ENCODE measurements at regions not wholly inside any gene's neighbourhood (a gene's known extent, or its start where the extent isn't known, plus 50 kb on each side); places are given as distances from the start of the nearest gene placed in this dataset.

DNA sequence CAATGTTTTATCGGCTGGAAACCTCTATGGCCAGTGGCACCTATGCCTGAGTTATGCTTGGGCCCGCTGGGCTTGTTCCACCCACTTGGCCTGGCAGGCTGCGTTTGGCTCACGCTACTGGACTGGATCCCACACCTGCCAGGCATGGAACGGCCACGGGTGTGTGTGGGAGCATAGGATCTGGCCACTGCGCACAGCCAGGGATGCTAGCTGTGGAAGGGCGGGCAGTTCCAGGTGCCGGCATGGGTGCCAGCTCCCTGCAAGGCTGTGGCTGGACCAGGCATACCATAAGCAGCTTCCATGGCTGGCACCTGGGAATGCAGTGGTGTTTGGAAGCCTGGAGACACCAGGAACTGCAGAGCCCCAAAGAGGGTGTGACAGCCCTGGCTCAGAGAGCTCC is 1063.9 kb upstream of the ACO1 start:
- TF ChIP-seq, protein P1, sequence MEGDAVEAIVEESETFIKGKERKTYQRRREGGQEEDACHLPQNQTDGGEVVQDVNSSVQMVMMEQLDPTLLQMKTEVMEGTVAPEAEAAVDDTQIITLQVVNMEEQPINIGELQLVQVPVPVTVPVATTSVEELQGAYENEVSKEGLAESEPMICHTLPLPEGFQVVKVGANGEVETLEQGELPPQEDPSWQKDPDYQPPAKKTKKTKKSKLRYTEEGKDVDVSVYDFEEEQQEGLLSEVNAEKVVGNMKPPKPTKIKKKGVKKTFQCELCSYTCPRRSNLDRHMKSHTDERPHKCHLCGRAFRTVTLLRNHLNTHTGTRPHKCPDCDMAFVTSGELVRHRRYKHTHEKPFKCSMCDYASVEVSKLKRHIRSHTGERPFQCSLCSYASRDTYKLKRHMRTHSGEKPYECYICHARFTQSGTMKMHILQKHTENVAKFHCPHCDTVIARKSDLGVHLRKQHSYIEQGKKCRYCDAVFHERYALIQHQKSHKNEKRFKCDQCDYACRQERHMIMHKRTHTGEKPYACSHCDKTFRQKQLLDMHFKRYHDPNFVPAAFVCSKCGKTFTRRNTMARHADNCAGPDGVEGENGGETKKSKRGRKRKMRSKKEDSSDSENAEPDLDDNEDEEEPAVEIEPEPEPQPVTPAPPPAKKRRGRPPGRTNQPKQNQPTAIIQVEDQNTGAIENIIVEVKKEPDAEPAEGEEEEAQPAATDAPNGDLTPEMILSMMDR (IDR thresholded peaks at IDR 0.05) = no peak
- no peak for TF ChIP-seq POLR2A (IDR thresholded peaks at IDR 0.05)
